ENCODE measurements at regions not wholly inside any gene's neighbourhood (a gene's known extent, or its start where the extent isn't known, plus 50 kb on each side); places are given as distances from the start of the nearest gene placed in this dataset.

- Mint-ChIP-seq H3K36me3 (ENCODE audit: low read depth, unreplicated experiment) (no peaks in the 10 kb centered on the region), H3K9me3 (ENCODE audit: unreplicated experiment) (peaks cover 7% of the 10 kb centered on the region), H3K4me1 (ENCODE audit: low read depth, unreplicated experiment) (peaks cover 22% of the 10 kb centered on the region), H3K27me3 (ENCODE audit: low read depth, unreplicated experiment) (peaks cover 17% of the 10 kb centered on the region), H3K4me3 (ENCODE audit: unreplicated experiment) (no peak overlapping the region), H3K27ac (ENCODE audit: unreplicated experiment) (peak overlapping the region; percentile 88)
- Histone ChIP-seq H3K9me3 (ENCODE audit: insufficient read depth, low read depth, low read length) (no peaks in the 10 kb centered on the region), H3K27ac (ENCODE audit: low read depth, low read length) (peak overlapping the region; percentile 65), H3K9ac (ENCODE audit: low read length) (peak overlapping the region; percentile 49), H3K4me1 (ENCODE audit: insufficient read depth, low read length) (peaks cover 16% of the 10 kb centered on the region), H3K4me2 (ENCODE audit: low read length) (peak overlapping the region; percentile 74), H3K4me3 (ENCODE audit: insufficient read depth, low read depth, low read length) (peak overlapping the region; percentile 37), H3K79me2 (ENCODE audit: insufficient read depth, low read length) (no peaks in the 10 kb centered on the region), H2AFZ (ENCODE audit: low read depth, low read length) (no peak overlapping the region), H3K27me3 (ENCODE audit: insufficient read depth, low read length) (no peaks in the 10 kb centered on the region), H3K36me3 (ENCODE audit: insufficient read depth, low read length) (no peaks in the 10 kb centered on the region), H4K20me1 (ENCODE audit: insufficient read depth, low read length) (no peaks in the 10 kb centered on the region)
- FAIRE-seq = no peak
- peak; percentile 92 for DNase-seq (ENCODE audit: low read depth)
- TF ChIP-seq, protein P1, sequence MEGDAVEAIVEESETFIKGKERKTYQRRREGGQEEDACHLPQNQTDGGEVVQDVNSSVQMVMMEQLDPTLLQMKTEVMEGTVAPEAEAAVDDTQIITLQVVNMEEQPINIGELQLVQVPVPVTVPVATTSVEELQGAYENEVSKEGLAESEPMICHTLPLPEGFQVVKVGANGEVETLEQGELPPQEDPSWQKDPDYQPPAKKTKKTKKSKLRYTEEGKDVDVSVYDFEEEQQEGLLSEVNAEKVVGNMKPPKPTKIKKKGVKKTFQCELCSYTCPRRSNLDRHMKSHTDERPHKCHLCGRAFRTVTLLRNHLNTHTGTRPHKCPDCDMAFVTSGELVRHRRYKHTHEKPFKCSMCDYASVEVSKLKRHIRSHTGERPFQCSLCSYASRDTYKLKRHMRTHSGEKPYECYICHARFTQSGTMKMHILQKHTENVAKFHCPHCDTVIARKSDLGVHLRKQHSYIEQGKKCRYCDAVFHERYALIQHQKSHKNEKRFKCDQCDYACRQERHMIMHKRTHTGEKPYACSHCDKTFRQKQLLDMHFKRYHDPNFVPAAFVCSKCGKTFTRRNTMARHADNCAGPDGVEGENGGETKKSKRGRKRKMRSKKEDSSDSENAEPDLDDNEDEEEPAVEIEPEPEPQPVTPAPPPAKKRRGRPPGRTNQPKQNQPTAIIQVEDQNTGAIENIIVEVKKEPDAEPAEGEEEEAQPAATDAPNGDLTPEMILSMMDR (IDR thresholded peaks at IDR 0.05; ENCODE audit: insufficient read depth, low read depth, low read length) = no peak
- no peak for TF ChIP-seq EZH2 (IDR thresholded peaks at IDR 0.05; ENCODE audit: insufficient read depth, low read length)
Observed at GRCh38 chr19:31675193-31675913, 326.1 kb upstream of the TSHZ3 start.

GRCh38 chr19:31676271-31677004 lies 327.2 kb upstream of the TSHZ3 start:
- TF ChIP-seq EZH2 (IDR thresholded peaks at IDR 0.05; ENCODE audit: insufficient read depth, low read length) = no peak
- TF ChIP-seq, protein P1 (IDR thresholded peaks at IDR 0.05; ENCODE audit: insufficient read depth, low read depth, low read length) = no peak
- Histone ChIP-seq H4K20me1 (ENCODE audit: insufficient read depth, low read length) (no peaks in the 10 kb centered on the region), H2AFZ (ENCODE audit: low read depth, low read length) (no peak overlapping the region), H3K9ac (ENCODE audit: low read length) (no peak overlapping the region), H3K9me3 (ENCODE audit: insufficient read depth, low read depth, low read length) (no peaks in the 10 kb centered on the region), H3K36me3 (ENCODE audit: insufficient read depth, low read length) (no peaks in the 10 kb centered on the region), H3K4me1 (ENCODE audit: insufficient read depth, low read length) (peaks cover 16% of the 10 kb centered on the region), H3K79me2 (ENCODE audit: insufficient read depth, low read length) (no peaks in the 10 kb centered on the region), H3K27me3 (ENCODE audit: insufficient read depth, low read length) (no peaks in the 10 kb centered on the region), H3K27ac (ENCODE audit: low read depth, low read length) (no peak overlapping the region), H3K4me2 (ENCODE audit: low read length) (no peak overlapping the region), H3K4me3 (ENCODE audit: insufficient read depth, low read depth, low read length) (no peak overlapping the region)
- Mint-ChIP-seq H3K4me1 (ENCODE audit: low read depth, unreplicated experiment) (peaks cover 22% of the 10 kb centered on the region), H3K27me3 (ENCODE audit: low read depth, unreplicated experiment) (peaks cover 10% of the 10 kb centered on the region), H3K27ac (ENCODE audit: unreplicated experiment) (no peak overlapping the region), H3K4me3 (ENCODE audit: unreplicated experiment) (no peak overlapping the region), H3K36me3 (ENCODE audit: low read depth, unreplicated experiment) (no peaks in the 10 kb centered on the region), H3K9me3 (ENCODE audit: unreplicated experiment) (peaks cover 7% of the 10 kb centered on the region)
- FAIRE-seq = no peak
- DNase-seq (ENCODE audit: low read depth) = peak; percentile 25

Measured in astrocyte (in vitro differentiated cells and primary cell).